ENCODE measurements at regions not wholly inside any gene's neighbourhood (a gene's known extent, or its start where the extent isn't known, plus 50 kb on each side); places are given as distances from the start of the nearest gene placed in this dataset.

GRCh38 chr16:87145181-87146176 lies 171.7 kb downstream of the C16orf95 start:
- TF ChIP-seq TCF7L2 (IDR thresholded peaks at IDR 0.05; ENCODE audit: borderline replicate concordance, low read depth, low read length) (no peak), ZNF112 (tag by site-specific recombination; IDR thresholded peaks at IDR 0.05) (no peak), CTCF (tag by site-specific recombination; IDR thresholded peaks at IDR 0.05) (no peak), ZNF501 (tag by site-specific recombination; IDR thresholded peaks at IDR 0.05) (no peak), ATF2 (tag by site-specific recombination; IDR thresholded peaks at IDR 0.05; ENCODE audit: low read depth) (no peak), ZBTB20 (tag by site-specific recombination; IDR thresholded peaks at IDR 0.05) (no peak), ZNF580 (tag by site-specific recombination; IDR thresholded peaks at IDR 0.05) (no peak), ELK4 (IDR thresholded peaks at IDR 0.05; ENCODE audit: borderline replicate concordance, low read depth, low read length) (no peak), ZNF174 (tag by site-specific recombination; IDR thresholded peaks at IDR 0.05) (no peak), ZNF629 (tag by site-specific recombination; IDR thresholded peaks at IDR 0.05) (no peak), MYNN (tag by site-specific recombination; IDR thresholded peaks at IDR 0.05; ENCODE audit: borderline replicate concordance) (no peak), AEBP2 (tag by site-specific recombination; IDR thresholded peaks at IDR 0.05; ENCODE audit: borderline replicate concordance) (no peak), ZNF645 (tag by site-specific recombination; IDR thresholded peaks at IDR 0.05) (no peak)
